Heart left ventricle (tissue), 16 donors: ENCODE measurements at regions not wholly inside any gene's neighbourhood (a gene's known extent, or its start where the extent isn't known, plus 50 kb on each side); places are given as distances from the start of the nearest gene placed in this dataset.

ENCODE experiments used
- ATAC-seq, 4 donors: fragments of 200-7000 bp; cut with Tn5 transposase; one replicate each; pipeline ENCODE4 v1.9.1; 2020 to 2022; ENCODE audit warnings: moderate library complexity in 4 of 4, mild to moderate bottlenecking in 3 of 4, moderate number of reproducible peaks in 1 of 4
- DNase-seq, 5 donors: peaks; one replicate each; pipeline ENCODE4 v3.0.0-alpha.2; 2020
- H3K27ac ChIP-seq, 12 donors: fragments of 200-600 bp; sonication (generic) in 4 of 12; one replicate each; pipeline versions ENCODE4 v1.5.0 to v1.8.0; 2016 to 2022; ENCODE audit warnings: mild to moderate bottlenecking in 2 of 12
- H3K27me3 ChIP-seq, 9 donors: fragments of 200-600 bp; sonication (generic) in 2 of 9; one replicate each; pipeline versions ENCODE4 v1.5.1 to v1.8.0; 2016 to 2022; ENCODE audit warnings: mild to moderate bottlenecking in 3 of 9
- H3K36me3 ChIP-seq, 9 donors: fragments of 200-600 bp; sonication (generic) in 2 of 9; one replicate each; pipeline versions ENCODE4 v1.5.0 to v1.8.0; 2018 to 2022; ENCODE audit warnings: mild to moderate bottlenecking in 2 of 9
- H3K4me1 ChIP-seq, 12 donors: fragments of 200-600 bp; sonication (generic) in 4 of 12; one replicate each; pipeline versions ENCODE4 v1.5.0 to v1.8.0; 2016 to 2022; ENCODE audit warnings: mild to moderate bottlenecking in 3 of 12
- H3K4me3 ChIP-seq, 12 donors: fragments of 200-600 bp; sonication (generic) in 4 of 12; one replicate each; pipeline versions ENCODE4 v1.5.0 to v1.8.0; 2017 to 2022; ENCODE audit warnings: mild to moderate bottlenecking in 9 of 12, moderate library complexity in 4 of 12
- H3K9me3 ChIP-seq, 12 donors: fragments of 200-600 bp; sonication (generic) in 4 of 12; one replicate each; pipeline versions ENCODE4 v1.5.0 to v1.8.0; 2016 to 2022; ENCODE audit warnings: mild to moderate bottlenecking in 1 of 12
- CTCF ChIP-seq, 12 donors: fragments of 200-600 bp; sonication (generic) in 4 of 12; IDR thresholded peaks; one replicate each; pipeline versions ENCODE4 v1.5.0 to v1.8.0; 2018 to 2022; ENCODE audit warnings: antibody characterized with exemption in 12 of 12, mild to moderate bottlenecking in 5 of 12
- POLR2A ChIP-seq, 2 donors: fragments of 450-650 bp; IDR thresholded peaks; one replicate each; pipeline ENCODE4 v1.6.1; 2017; ENCODE audit warnings: antibody characterized with exemption in 2 of 2, mild to moderate bottlenecking in 2 of 2, moderate library complexity in 2 of 2
- WGBS, 4 donors: extraction: QIAGEN DNeasy Blood & Tissue Kit in 2 of 4; methylation state at CpG; one replicate each; pipeline versions ENCODE4 v1.1.5 to v1.1.7; 2013 to 2018; 5-methylcytosine and 5-hydroxymethylcytosine counted together
- intact Hi-C, 10 donors: fragments of 100-400 bp; cut with DNase I; formaldehyde crosslinking; loops; one replicate each; pipeline versions ENCODE4 v1.11.1 to v1.14.2; 2022
- donor health status: ischemic (EF 13 %, LVEDD 7.1; RV severe dilation, severe dysfunction).
- donor health status: healthy with polysubstance abuse.
- donor health status: DM: no; HTN: yes; CAD: no.
- donor health status: DM: no; HTN: no; CAD: no.
- donor health status: ischemic (EF 25% LVEDD 6.9; RV normal size, moderate dysfunction).
- donor health status: ischemic (EF 25% LVEDD 5.7; RV mildly dilated, moderate dysfunction).
- donor health status: healthy.
- donor health status: DM: yes; HTN: yes; CAD: no.
- donor health status: ischemic (EF 35%, LVEDD 5.7; RV mildly dilated, moderate dysfunction).
- donor health status: nonischemic (EF 11% LVEDD 7.7; RV severe dilation, severe dysfunction).
- donor health status: DM: yes; HTN: yes; CAD: no.
- donor health status: PGD.
- donor health status: ischemic (EF 29% LVEDD 5.4; RV normal size, mild dysfunction).
- donor health status: nonischemic (EF 23%, LVEDD 6.1; RV moderate dilation, normal function).

- Histone ChIP-seq H3K4me1 (no peaks in the 10 kb centered on the region), H3K9me3 (no peaks in the 10 kb centered on the region), H3K4me3 (no peak overlapping the region), H3K36me3 (no peaks in the 10 kb centered on the region), H3K27ac (no peak overlapping the region), H3K27me3 (no peaks in the 10 kb centered on the region)
- WGBS, 4 donors: 86 to 100% (median 93%) methylated on average over 4 to 8 of the region's 8 CpGs
- ATAC-seq (no peak), DNase-seq (no peak)
- no peak for TF ChIP-seq CTCF (IDR thresholded peaks at IDR 0.05)
- TF ChIP-seq POLR2A (IDR thresholded peaks at IDR 0.05): no peak
- intact Hi-C loops: loop anchor here in 1 of 10 donors (10.0 kb wide), 1 partner anchor 60 kb away; no protein-coding TSS in a partner anchor
Observed at GRCh38 chr9:99305124-99305523, 83.0 kb downstream of the SEC61B start.

GRCh38 chr9:99305820-99306811 is 84.0 kb downstream of the SEC61B start:
- no peak for TF ChIP-seq POLR2A (IDR thresholded peaks at IDR 0.05)
- no peak for TF ChIP-seq CTCF (IDR thresholded peaks at IDR 0.05)

GRCh38 chr9:99307851-99308250 is 85.8 kb downstream of the SEC61B start:
- no peaks in the 10 kb centered on the region for H3K4me1 ChIP-seq
- no peaks in the 10 kb centered on the region for H3K27me3 ChIP-seq
- intact Hi-C loops: loop anchor here in 1 of 10 donors (10.0 kb wide), 1 partner anchor 63 kb away; no protein-coding TSS in a partner anchor
- ATAC-seq: no peak
- no peaks in the 10 kb centered on the region for H3K9me3 ChIP-seq
- no peak for DNase-seq
- WGBS, 4 donors: 58 to 64% (median 61%) methylated on average over 4 of the region's 4 CpGs
- H3K36me3 ChIP-seq: no peaks in the 10 kb centered on the region
- TF ChIP-seq POLR2A (IDR thresholded peaks at IDR 0.05): no peak
- no peak for TF ChIP-seq CTCF (IDR thresholded peaks at IDR 0.05)
- no peak overlapping the region for H3K27ac ChIP-seq
- H3K4me3 ChIP-seq: no peak overlapping the region

More at GRCh38 chr9:99305820-99306811, 84.0 kb downstream of the SEC61B start:
- Histone ChIP-seq H3K4me1 (no peaks in the 10 kb centered on the region), H3K9me3 (no peaks in the 10 kb centered on the region), H3K27me3 (no peaks in the 10 kb centered on the region), H3K27ac (no peak overlapping the region), H3K4me3 (no peak overlapping the region), H3K36me3 (no peaks in the 10 kb centered on the region)
- intact Hi-C loops: loop anchor here in 1 of 10 donors (10.0 kb wide), 1 partner anchor 61 kb away; no protein-coding TSS in a partner anchor
- ATAC-seq (no peak), DNase-seq (no peak)
- WGBS, 4 donors: 87 to 92% (median 89%) methylated on average over 30 to 41 of the region's 41 CpGs
